ENCODE measurements at regions not wholly inside any gene's neighbourhood (a gene's known extent, or its start where the extent isn't known, plus 50 kb on each side); places are given as distances from the start of the nearest gene placed in this dataset.

GRCh38 chr17:22599322-22599721, 907.0 kb downstream of the KCNJ18 start:
- no TSS peak for BruUV-seq (replicated peaks)
- intact Hi-C loops (cut with micrococcal nuclease): no loop called here

DNA sequence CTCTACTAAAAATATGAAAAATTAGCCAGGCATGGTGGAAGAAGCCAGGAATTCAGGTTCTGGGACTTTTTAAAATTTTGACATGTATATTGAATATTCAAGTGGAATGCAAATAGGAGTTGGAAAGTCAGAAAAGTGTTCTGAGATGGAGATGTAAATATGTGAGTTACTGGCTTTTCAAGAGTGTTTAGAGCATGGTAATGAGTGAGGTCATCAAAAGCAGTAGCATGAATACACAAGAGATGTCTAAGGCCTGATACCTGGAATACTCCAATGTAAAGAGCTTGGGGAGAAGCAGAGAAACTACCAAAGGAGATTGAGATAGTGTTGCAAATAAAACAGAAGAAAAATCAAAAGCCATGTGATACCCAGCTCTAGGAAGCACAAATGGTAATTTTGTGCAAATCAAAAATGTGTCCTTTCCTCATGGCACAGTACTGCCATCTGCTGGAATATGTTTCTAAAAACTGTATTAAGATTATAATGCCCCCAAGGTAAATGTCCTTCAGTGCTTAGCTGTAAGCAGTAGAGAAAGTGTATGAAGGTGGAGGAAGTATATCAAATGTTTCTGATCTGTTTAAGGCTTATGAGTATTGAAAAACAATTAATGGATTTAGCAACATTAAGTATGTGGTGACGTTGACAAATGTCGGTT, 908.4 kb downstream of the KCNJ18 start:
- Histone ChIP-seq H2AFZ (ENCODE audit: low read depth, low read length) (no peak overlapping the region), H3K27me3 (ENCODE audit: control insufficient read depth in 2 of 2, insufficient read depth in 2 of 2, low read length in 2 of 2) (no peaks in the 10 kb centered on the region), H3K9me1 (replicated peaks; ENCODE audit: control insufficient read depth, extremely low read depth, insufficient read depth, low read length) (no peaks in the 10 kb centered on the region), H3K4me2 (ENCODE audit: insufficient read depth, low read length) (no peak overlapping the region), H3K36me3 (ENCODE audit: control insufficient read depth in 2 of 2, extremely low read depth in 1 of 2, insufficient read depth in 2 of 2, low read length in 2 of 2) (no peaks in the 10 kb centered on the region), H3K79me2 (ENCODE audit: control insufficient read depth, insufficient read depth, low read length) (no peaks in the 10 kb centered on the region), H3K27ac (ENCODE audit: insufficient read depth, low read depth, low read length) (no peak overlapping the region), H3K9ac (replicated peaks; ENCODE audit: extremely low read depth, insufficient read depth, low read length) (no peak overlapping the region), H3K4me3 (replicated peaks in 1 of 3; ENCODE audit: insufficient read depth in 1 of 3, low read depth in 1 of 3, low read length in 3 of 3) (no peak overlapping the region), H3K4me1 (ENCODE audit: control insufficient read depth, extremely low read depth, insufficient read depth, low read length) (no peaks in the 10 kb centered on the region), H3K9me3 (replicated peaks; ENCODE audit: control insufficient read depth, insufficient read depth, low read length) (no peaks in the 10 kb centered on the region), H4K20me1 (replicated peaks; ENCODE audit: control insufficient read depth, extremely low read depth, insufficient read depth, low read length) (no peaks in the 10 kb centered on the region)
- no peak for DNase-seq (ENCODE audit: low read depth, low spot score)
- POLR2A ChIA-PET: no interaction called here
- dilution Hi-C loops (cut with MboI; ENCODE audit: extremely low pct_ligation_motif_present, low sequenced_read_pairs): no loop called here
- CTCF ChIA-PET: no interaction called here
- BruUV-seq (replicated peaks): no TSS peak
- TF ChIP-seq GATA2 (IDR thresholded peaks at IDR 0.05; ENCODE audit: insufficient read depth, insufficient read length, low read depth, low read length) (no peak), POLR2AphosphoS5 (IDR thresholded peaks at IDR 0.05; ENCODE audit: insufficient read depth, low read depth, low read length) (no peak), MAX (IDR thresholded peaks at IDR 0.05; ENCODE audit: insufficient read depth, insufficient read length) (no peak), POLR2A (IDR thresholded peaks at IDR 0.05; ENCODE audit: low read depth, low read length) (no peak), MYC (IDR thresholded peaks at IDR 0.05; ENCODE audit: low read depth, low read length) (no peak), JUN (IDR thresholded peaks at IDR 0.05; ENCODE audit: borderline replicate concordance, insufficient read depth, insufficient read length, low read depth) (no peak), FOS (IDR thresholded peaks at IDR 0.05; ENCODE audit: borderline replicate concordance, insufficient read depth, low read length) (no peak), EZH2 (IDR thresholded peaks at IDR 0.05; ENCODE audit: borderline replicate concordance, low read depth, low read length, severe bottlenecking) (no peak)
- TF ChIP-seq, protein P1, sequence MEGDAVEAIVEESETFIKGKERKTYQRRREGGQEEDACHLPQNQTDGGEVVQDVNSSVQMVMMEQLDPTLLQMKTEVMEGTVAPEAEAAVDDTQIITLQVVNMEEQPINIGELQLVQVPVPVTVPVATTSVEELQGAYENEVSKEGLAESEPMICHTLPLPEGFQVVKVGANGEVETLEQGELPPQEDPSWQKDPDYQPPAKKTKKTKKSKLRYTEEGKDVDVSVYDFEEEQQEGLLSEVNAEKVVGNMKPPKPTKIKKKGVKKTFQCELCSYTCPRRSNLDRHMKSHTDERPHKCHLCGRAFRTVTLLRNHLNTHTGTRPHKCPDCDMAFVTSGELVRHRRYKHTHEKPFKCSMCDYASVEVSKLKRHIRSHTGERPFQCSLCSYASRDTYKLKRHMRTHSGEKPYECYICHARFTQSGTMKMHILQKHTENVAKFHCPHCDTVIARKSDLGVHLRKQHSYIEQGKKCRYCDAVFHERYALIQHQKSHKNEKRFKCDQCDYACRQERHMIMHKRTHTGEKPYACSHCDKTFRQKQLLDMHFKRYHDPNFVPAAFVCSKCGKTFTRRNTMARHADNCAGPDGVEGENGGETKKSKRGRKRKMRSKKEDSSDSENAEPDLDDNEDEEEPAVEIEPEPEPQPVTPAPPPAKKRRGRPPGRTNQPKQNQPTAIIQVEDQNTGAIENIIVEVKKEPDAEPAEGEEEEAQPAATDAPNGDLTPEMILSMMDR (IDR thresholded peaks at IDR 0.05; ENCODE audit: extremely low read depth in 1 of 2, insufficient read depth in 1 of 2, low read depth in 1 of 2, low read length in 2 of 2): no peak
- intact Hi-C loops (cut with micrococcal nuclease): no loop called here
- FAIRE-seq: no peak

More at GRCh38 chr17:22599322-22599721, 907.0 kb downstream of the KCNJ18 start:
- DNase-seq (ENCODE audit: low read depth, low spot score) (no peak), FAIRE-seq (no peak)
- Histone ChIP-seq H3K79me2 (ENCODE audit: control insufficient read depth, insufficient read depth, low read length) (no peaks in the 10 kb centered on the region), H3K27ac (ENCODE audit: insufficient read depth, low read depth, low read length) (no peak overlapping the region), H4K20me1 (replicated peaks; ENCODE audit: control insufficient read depth, extremely low read depth, insufficient read depth, low read length) (no peaks in the 10 kb centered on the region), H3K27me3 (ENCODE audit: control insufficient read depth in 2 of 2, insufficient read depth in 2 of 2, low read length in 2 of 2) (no peaks in the 10 kb centered on the region), H3K4me3 (replicated peaks in 1 of 3; ENCODE audit: insufficient read depth in 1 of 3, low read depth in 1 of 3, low read length in 3 of 3) (no peak overlapping the region), H3K9me3 (replicated peaks; ENCODE audit: control insufficient read depth, insufficient read depth, low read length) (no peaks in the 10 kb centered on the region), H3K36me3 (ENCODE audit: control insufficient read depth in 2 of 2, extremely low read depth in 1 of 2, insufficient read depth in 2 of 2, low read length in 2 of 2) (no peaks in the 10 kb centered on the region), H2AFZ (ENCODE audit: low read depth, low read length) (no peak overlapping the region), H3K9me1 (replicated peaks; ENCODE audit: control insufficient read depth, extremely low read depth, insufficient read depth, low read length) (no peaks in the 10 kb centered on the region), H3K9ac (replicated peaks; ENCODE audit: extremely low read depth, insufficient read depth, low read length) (no peak overlapping the region), H3K4me1 (ENCODE audit: control insufficient read depth, extremely low read depth, insufficient read depth, low read length) (no peaks in the 10 kb centered on the region), H3K4me2 (ENCODE audit: insufficient read depth, low read length) (no peak overlapping the region)
- ChIA-PET CTCF (no interaction called here), POLR2A (no interaction called here)
- dilution Hi-C loops (cut with MboI; ENCODE audit: extremely low pct_ligation_motif_present, low sequenced_read_pairs): no loop called here
- no peak for TF ChIP-seq POLR2AphosphoS5 (IDR thresholded peaks at IDR 0.05; ENCODE audit: insufficient read depth, low read depth, low read length)
